Fibroblast of lung (primary cell): ENCODE measurements at regions not wholly inside any gene's neighbourhood (a gene's known extent, or its start where the extent isn't known, plus 50 kb on each side); places are given as distances from the start of the nearest gene placed in this dataset.

Experiments
- DNase-seq, 2 donors: peaks; one replicate each; pipeline versions ENCODE4 v3.0.0 to v3.0.0-alpha.2; 2010; ENCODE audit warnings: low read depth in 2 of 2
- H2AFZ ChIP-seq: 2 replicates; pipeline ENCODE4 v1.5.1; 2012; ENCODE audit warnings: low read length, control low read depth, inconsistent platforms
- H3K27ac ChIP-seq: 2 replicates; pipeline ENCODE4 v1.5.1; 2011; ENCODE audit warnings: low read length, control low read depth; ENCODE audit not compliant: insufficient read depth
- H3K27me3 ChIP-seq: 2 replicates; pipeline ENCODE4 v1.5.1; 2011; ENCODE audit warnings: mild to moderate bottlenecking, low read length; ENCODE audit not compliant: control insufficient read depth, insufficient read depth
- H3K36me3 ChIP-seq: 2 replicates; pipeline ENCODE4 v1.5.1; 2011; ENCODE audit warnings: low read length; ENCODE audit not compliant: control insufficient read depth, insufficient read depth
- H3K4me1 ChIP-seq: 2 replicates; pipeline ENCODE4 v1.5.1; 2011; ENCODE audit warnings: low read length; ENCODE audit not compliant: control insufficient read depth, insufficient read depth; ENCODE audit errors: extremely low read depth
- H3K4me2 ChIP-seq: 2 replicates; pipeline ENCODE4 v1.5.1; 2011; ENCODE audit warnings: low read length, control low read depth; ENCODE audit not compliant: insufficient read depth; ENCODE audit errors: extremely low read depth
- H3K4me3 ChIP-seq, 4 experiments: fragments of 200-600 bp in 1 of 4; sonication (generic) in 1 of 4; replicated peaks in 1 of 4; 2 replicates each; pipeline ENCODE4 v1.5.1; 2011 to 2016; ENCODE audit warnings: low read length in 4 of 4, low read depth in 3 of 4, mild to moderate bottlenecking in 3 of 4, control low read depth in 2 of 4, inconsistent platforms in 1 of 4, mixed read lengths in 1 of 4; ENCODE audit not compliant: insufficient read depth in 1 of 4; ENCODE audit errors: control extremely low read depth in 1 of 4
- H3K79me2 ChIP-seq: 2 replicates; pipeline ENCODE4 v1.5.1; 2012; ENCODE audit warnings: mild to moderate bottlenecking, low read length, inconsistent platforms; ENCODE audit not compliant: control insufficient read depth, insufficient read depth
- H3K9ac ChIP-seq: 2 replicates; pipeline ENCODE4 v1.5.1; 2011; ENCODE audit warnings: mild to moderate bottlenecking, low read length, control low read depth; ENCODE audit not compliant: insufficient read depth
- H3K9me3 ChIP-seq: 2 replicates; pipeline ENCODE4 v1.5.1; 2012; ENCODE audit warnings: low read depth, low read length; ENCODE audit not compliant: control insufficient read depth, insufficient read depth
- H4K20me1 ChIP-seq: 2 replicates; pipeline ENCODE4 v1.5.1; 2011; ENCODE audit warnings: low read length; ENCODE audit not compliant: control insufficient read depth, insufficient read depth; ENCODE audit errors: extremely low read depth
- CTCF ChIP-seq, 2 donors: IDR thresholded peaks in 1 of 2; conservative IDR thresholded peaks in 1 of 2; 1 replicate in 1 of 2; 2 replicates in 1 of 2; pipeline ENCODE4 v1.5.1; 2011 to 2012; ENCODE audit warnings: low read length in 2 of 2, control low read depth in 1 of 2, inconsistent platforms in 1 of 2, low read depth in 1 of 2, mild to moderate bottlenecking in 1 of 2
- EZH2 ChIP-seq: IDR thresholded peaks from 2 replicates; pipeline ENCODE4 v1.5.1; 2012; ENCODE audit warnings: low read length, control low read depth, mild to moderate bottlenecking; ENCODE audit errors: missing control alignments

- H3K27ac ChIP-seq, result no peak overlapping the region
- no peak for TF ChIP-seq EZH2
- TF ChIP-seq CTCF (conservative IDR thresholded peaks at IDR 0.05 in 1 of 2, IDR thresholded peaks at IDR 0.05 in 1 of 2; ENCODE audit: low read depth in 1 of 2, low read length in 2 of 2), result no peak
- no peak overlapping the region for H3K4me2 ChIP-seq
- no peak for DNase-seq
- H2AFZ ChIP-seq, result no peak overlapping the region
- H3K4me3 ChIP-seq, result no peak overlapping the region
- H3K27me3 ChIP-seq, result no peaks in the 10 kb centered on the region
- no peaks in the 10 kb centered on the region for H3K9me3 ChIP-seq
- H3K79me2 ChIP-seq, result no peaks in the 10 kb centered on the region
- H4K20me1 ChIP-seq, result no peaks in the 10 kb centered on the region
- H3K4me1 ChIP-seq, result no peaks in the 10 kb centered on the region
- H3K9ac ChIP-seq, result no peak overlapping the region
- no peaks in the 10 kb centered on the region for H3K36me3 ChIP-seq
Observed at GRCh38 chr2:5410991-5411700, 281.0 kb upstream of the SOX11 start.

GRCh38 chr2:5412001-5412400 is 280.2 kb upstream of the SOX11 start:
- Histone ChIP-seq H3K4me2 (no peak overlapping the region), H3K36me3 (no peaks in the 10 kb centered on the region), H3K4me1 (no peaks in the 10 kb centered on the region), H3K79me2 (no peaks in the 10 kb centered on the region), H3K9ac (no peak overlapping the region), H4K20me1 (no peaks in the 10 kb centered on the region), H3K4me3 (no peak overlapping the region), H2AFZ (no peak overlapping the region), H3K27me3 (no peaks in the 10 kb centered on the region), H3K9me3 (no peaks in the 10 kb centered on the region), H3K27ac (no peak overlapping the region)
- no peak for DNase-seq
- TF ChIP-seq EZH2 (no peak), CTCF (conservative IDR thresholded peaks at IDR 0.05 in 1 of 2, IDR thresholded peaks at IDR 0.05 in 1 of 2; ENCODE audit: low read depth in 1 of 2, low read length in 2 of 2) (no peak)

- Histone ChIP-seq H3K9me3 (no peaks in the 10 kb centered on the region), H3K4me3 (no peak overlapping the region), H3K27me3 (no peaks in the 10 kb centered on the region), H3K79me2 (no peaks in the 10 kb centered on the region), H4K20me1 (no peaks in the 10 kb centered on the region), H3K4me1 (no peaks in the 10 kb centered on the region), H3K36me3 (no peaks in the 10 kb centered on the region), H2AFZ (no peak overlapping the region), H3K9ac (no peak overlapping the region), H3K27ac (no peak overlapping the region), H3K4me2 (no peak overlapping the region)
- DNase-seq, result no peak
- TF ChIP-seq CTCF (conservative IDR thresholded peaks at IDR 0.05 in 1 of 2, IDR thresholded peaks at IDR 0.05 in 1 of 2; ENCODE audit: low read depth in 1 of 2, low read length in 2 of 2) (no peak), EZH2 (no peak)
Observed at GRCh38 chr2:5433855-5434254, 258.3 kb upstream of the SOX11 start.
